ENCODE measurements at regions not wholly inside any gene's neighbourhood (a gene's known extent, or its start where the extent isn't known, plus 50 kb on each side); places are given as distances from the start of the nearest gene placed in this dataset.

DNA sequence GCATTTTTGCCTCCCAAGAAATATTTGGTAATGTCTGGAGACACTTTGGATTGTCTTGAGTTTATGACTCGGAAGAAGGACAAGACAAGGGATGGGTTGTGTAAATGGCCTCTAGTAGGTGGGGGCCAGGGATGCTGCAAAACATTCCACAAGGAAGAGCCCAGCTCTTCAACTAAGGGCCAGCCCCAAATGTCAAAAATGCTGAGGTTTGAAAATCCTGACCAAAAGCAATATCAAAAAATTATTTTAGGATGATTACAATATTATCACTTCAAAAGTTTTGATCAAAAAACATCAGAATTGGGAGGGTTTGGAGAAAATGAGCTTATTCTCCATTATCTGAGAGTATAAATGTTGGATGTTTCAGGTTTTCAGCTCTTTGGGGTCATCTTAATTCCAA lies 248.9 kb upstream of the SLC24A2 start:
- DNase-seq: no peak

DNA sequence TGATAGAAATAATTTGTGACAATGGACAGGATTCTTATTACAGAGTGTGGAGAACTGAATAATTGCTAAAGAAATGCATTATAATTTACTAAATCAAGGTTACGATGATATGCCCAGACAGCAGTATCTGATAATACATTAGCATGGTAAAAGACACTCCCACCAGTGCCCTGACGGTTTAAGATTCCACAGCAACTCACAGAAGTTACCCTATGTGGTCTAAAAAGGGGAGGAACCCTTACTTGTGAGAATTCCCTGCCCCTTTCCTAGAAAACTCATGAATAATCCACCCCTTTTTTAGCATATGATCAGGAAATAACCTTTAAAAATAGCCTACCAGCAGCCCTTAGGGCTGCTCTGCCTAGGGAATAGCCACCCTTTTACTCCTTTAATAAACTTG lies 244.7 kb upstream of the SLC24A2 start:
- DNase-seq: no peak

DNA sequence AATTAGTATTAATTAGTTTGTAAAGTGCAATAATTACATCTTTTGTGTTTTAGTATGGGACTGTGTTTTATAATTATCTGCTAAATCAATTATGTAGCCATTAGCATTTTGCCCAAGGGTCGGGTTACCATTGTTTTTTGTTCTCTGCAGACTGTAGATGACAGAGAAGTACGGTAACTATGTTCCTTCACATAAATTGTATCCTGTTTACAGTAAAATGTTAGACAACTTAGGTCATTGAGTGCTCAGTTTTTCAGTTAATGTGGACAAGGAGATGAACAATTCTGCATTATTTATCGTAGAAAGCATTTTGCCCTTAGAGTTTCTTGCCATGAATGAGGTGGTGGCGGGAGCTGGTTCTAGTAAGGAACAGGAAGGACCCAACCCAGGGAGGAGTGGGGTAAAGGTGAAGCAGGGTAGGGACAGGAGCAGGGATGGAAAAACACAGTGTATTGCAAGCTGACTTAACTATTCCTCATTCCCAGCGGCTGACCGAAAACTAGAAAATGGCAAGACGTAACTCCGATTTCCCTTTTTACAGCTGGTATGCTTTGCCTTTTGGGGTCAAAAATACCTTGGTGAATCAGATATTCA lies 243.7 kb upstream of the SLC24A2 start:
- no peak for DNase-seq

DNA sequence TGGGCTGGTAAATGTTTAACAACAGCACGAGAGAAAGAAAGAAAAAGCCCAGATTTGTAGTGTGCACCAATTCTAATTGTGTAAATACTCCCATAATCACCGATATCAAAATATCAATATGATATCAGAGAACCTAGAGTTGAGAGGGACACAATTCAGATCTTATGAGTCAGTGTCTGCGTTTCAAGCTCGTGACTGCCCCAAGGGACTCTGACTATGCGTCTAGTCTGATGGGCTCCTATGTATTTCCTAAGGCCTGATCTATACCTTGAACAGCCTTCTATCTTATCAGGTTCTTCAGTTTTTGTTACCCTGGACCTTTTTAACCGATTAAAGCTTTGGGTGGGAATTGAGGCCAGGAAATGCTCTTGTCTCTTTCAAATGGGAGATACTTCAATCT lies 243.0 kb upstream of the SLC24A2 start:
- DNase-seq: no peak

DNA sequence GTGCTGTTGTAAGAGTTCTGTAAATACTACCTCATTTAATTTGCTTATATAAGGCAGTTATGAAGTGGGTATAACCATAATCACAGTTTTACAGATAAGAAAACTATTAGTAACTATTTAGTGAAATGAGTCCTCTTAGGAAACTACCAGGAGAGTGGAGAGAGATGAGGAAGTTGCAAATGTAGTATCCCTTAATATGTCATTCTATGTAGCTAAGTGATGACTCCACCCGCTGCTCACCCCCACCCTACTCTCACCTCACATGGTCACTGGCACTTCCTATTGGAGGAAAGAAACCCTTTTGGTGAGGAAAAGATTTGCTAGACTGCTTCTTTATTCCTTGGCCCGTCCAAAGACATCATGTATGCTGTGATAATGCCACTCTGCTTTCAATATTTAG lies 241.8 kb upstream of the SLC24A2 start:
- DNase-seq: no peak

DNA sequence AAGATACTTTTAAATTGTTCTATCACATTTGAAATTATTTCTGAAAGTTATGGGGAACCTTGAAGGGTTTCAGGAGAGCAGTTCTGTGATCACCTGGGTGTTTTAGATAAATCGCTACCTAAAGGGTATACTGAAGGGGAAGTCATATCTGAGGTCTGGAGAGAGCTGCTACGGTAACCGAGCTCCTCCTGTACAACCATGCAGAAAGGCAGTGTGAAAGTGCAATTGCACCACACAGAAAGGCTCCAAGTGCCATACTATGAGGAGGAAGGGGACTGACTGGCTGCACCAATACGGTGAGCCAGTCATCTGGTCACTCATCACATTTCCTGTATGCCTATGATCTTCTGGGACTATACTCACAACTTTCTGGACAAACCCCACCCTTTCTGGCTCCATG lies 241.4 kb upstream of the SLC24A2 start:
- DNase-seq: no peak

DNA sequence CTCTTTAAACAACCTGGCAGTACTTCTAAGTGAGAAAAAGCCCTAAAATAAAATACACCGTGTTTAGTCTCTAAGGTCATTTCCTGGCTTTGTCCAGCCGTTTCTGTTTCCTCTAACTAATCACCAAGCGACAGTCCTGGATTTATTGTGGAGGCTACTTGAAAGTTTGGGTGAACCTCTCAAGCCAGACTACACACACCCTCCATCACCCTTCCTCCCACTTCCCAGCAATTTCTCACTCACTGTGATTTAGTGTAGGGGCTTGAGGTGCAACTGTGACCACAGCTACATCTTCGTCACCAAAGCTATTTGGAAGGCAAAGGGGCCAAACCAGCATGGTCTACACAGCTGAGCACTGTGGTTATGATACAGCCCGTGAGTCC lies 240.0 kb upstream of the SLC24A2 start:
- DNase-seq: no peak

DNA sequence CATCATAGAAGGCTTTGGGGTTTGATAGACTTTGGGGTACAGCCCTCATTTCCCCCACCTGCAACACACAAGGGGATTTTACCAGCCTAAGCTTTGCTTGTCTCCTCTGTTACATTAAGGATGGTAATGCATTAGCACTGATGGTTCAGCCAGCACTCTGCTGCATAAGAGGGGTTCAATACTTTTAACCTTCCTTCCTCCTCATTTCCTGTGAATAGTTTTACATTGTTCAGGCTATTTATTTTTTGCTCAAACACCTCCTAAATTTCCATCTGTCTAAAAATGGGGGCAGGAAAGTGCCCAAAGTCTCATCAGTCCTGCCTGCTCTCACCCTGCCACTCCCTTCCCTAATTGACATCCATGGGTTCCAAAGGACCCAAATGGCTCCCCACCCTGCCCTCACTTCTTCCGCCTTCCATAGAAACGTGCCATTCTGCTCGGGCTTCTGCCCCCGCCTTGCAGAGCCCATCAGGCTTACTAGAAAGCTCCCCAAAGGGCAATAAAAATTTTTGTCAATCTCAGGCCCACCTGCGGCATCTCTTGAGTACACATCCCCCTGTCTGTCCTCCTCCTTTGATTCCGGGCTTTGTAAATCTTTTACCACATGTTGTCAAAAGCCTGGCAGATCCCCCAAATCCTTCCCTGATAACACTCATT lies 239.5 kb upstream of the SLC24A2 start:
- no peak for DNase-seq

DNA sequence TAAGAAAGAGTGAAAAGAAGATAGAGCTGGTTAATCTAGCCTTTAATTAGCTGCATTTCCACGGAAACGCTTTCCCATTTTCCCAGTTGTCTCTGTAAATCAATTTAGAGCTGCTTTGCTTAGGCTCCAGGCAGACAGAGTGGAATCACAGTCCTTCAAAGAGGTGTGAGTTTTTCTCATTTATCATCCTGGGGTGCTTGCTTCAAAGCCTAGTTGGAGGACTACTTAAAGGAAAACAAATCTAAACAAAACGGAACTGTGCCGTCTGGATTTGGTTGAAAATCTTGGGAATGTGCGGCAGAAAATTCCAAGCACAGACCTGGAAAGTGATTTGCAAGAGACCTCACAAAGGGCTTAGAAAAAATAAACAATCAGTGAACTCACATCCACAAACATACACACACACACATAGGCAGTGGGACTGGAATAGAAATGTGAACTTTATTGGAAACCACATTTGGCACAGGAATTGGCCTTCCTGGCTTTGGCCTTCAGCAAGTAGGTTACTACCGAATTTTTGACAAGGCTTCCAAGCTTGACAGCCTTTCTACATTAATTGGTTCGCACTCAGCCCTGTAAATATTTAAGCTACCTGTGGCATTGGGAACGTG lies 235.2 kb upstream of the SLC24A2 start:
- DNase-seq: no peak

DNA sequence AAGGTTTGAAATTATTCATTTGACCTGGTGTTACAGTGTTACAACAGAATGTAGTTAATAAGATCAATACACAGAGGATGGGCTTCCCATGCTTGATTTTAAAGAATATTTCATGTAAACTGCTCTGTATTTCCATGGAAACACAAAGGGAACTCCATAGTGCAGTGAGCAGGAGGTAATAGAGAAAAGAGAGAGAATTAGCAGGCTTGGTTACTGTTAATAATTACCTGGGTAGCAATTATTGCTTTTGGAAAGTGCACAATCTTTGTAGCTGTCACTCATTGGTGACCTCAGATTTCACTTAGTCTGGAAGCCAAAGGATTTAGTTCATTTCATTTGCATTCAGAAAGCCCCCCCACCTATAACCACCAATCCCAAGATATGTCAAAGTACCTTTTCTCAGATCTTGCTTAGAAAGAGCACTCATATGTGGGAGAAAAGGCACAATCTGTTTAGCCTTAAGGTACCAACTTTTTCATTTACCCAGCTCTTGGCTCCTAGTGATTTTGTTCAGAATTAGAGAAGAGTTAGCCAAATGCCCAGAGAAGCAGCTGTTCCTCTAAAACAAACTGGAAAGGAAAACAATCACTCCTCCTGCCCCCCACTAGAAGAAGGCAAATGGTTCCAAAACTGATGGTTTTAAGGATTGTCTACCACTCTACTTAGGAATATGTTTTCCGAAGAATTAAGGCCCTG lies 234.5 kb upstream of the SLC24A2 start:
- no peak for DNase-seq

DNA sequence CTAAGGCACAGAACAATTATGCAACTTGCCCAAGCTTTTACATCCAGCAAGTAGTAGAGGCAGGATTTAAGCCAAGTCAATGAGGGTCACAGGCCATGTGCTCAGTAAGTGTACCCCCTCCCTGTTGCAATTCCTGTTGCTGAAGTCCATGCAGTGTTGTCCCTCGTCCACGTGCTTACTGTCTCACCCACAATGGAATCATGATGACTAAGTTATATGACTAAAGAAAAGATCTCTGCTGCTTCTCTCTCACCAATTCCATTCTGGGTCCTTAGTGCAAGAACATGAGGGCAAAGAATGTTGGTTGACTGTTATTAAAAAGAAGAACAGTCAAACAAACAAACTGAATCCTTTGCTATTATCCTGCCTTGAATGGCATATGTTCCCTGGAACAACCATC lies 233.6 kb upstream of the SLC24A2 start:
- no peak for DNase-seq

DNA sequence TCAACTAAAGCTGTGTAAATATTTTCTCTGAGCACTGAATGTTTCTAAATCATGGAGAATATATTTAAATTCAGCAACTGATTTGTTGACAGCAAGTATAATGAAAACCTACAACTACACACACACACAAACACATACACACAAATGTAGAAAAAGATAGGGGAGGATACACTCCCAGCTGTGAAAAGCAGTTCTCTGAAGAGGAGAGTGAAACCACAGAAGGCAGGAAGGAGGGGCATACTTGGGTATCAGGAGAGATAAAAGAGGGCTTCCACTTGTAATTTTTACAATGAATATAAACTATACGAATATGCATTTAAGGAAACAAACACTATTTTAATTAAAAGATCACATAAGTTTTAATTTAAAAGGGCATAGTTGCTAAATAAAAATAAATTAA lies 227.8 kb upstream of the SLC24A2 start:
- DNase-seq: no peak

DNA sequence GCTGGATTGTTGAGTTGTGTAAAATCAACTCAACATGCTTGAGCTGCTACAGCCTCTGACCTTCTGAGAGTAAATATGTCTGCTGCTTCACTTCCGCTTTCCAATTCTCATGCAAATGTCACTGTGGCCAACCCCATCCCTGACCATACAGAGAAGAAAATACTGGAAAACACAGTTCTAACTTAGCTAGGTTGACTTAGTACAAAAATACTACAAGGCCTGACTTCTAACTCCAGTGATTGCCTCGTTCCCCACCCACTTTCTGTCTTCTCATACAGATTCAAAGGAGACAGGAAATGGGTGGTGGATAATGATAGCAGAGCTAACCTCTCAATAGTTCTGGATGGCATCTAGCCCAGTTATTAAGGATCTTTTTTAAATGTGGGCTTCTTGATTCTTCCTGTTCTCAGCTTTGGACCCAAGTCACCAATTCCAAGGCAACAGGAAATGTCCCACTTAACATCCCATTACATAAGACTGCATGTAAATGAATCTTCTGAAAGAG lies 226.6 kb upstream of the SLC24A2 start:
- DNase-seq: peak; percentile 45

DNA sequence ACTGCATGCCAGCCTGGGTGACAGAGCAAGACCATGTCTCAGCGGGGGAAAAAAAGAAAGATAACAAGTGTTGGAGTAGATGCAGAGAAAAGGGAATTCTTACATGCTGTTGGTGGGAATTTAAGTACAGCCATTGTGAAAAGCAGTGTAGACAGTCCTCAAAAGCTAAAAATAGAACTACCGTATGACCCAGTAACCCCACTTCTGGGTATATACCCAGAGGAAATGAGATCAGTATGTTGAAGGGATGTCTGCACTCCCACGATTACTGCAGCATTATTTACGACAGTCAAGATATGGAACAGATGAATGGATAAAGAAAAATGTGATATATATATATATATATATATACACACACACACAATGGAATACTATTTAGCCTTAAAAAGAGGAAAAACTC lies 225.3 kb upstream of the SLC24A2 start:
- no peak for DNase-seq

DNA sequence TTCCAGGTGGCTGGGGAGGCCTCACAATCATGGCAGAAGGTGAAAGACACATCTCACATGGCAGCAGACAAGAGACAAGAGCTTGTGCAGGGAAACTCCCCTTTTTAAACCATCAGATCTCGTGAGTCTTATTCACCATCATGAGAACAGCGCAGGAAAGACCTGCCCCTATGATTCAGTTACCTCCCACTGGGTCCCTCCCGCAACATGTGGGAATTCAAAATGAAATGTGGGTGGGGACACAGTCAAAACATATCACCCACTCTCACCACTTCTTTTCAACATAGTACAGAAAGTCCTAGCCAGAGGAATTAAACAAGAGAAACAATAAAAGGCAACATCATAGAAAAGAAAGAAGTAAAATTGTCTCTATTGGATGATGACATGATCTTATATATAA lies 223.4 kb upstream of the SLC24A2 start:
- no peak for DNase-seq

DNA sequence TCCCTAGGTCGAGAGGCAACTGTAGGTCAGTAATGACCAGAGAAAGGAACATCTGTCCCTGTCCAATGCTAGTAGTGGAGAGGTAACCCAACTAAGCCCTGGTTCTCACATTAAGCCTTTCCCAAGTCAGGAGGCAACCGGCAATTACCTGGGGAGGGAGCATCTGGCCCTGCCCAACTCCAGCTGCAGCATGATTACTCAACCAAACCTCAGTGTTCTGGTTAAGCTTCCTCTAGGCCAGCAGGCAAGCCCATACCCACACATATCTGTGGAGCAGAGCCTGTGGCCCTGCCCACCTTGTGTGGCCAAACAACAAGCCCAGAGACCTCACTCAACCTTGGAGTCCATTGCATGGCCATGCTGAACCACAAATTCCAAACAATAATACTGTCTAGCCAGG lies 220.8 kb upstream of the SLC24A2 start:
- DNase-seq: no peak

DNA sequence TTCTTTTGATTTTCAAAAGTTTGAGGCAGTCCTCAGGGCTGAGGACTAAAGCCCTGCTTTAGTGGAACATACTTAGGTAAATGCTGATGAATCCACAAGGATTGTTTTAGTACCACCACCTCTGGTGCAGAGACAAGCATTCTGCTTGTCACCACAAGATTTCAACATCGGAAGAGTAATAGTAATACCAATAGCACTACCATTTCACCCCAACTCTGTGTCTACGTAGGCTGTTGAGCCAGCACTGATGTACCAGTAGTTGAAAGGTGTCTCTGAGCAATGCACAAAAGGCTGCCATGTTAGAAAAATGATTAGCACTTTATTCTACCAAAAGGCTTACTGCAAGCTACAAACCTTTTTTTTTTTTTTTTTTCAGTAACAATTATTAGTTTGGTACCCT lies 213.2 kb upstream of the SLC24A2 start:
- DNase-seq: no peak

DNA sequence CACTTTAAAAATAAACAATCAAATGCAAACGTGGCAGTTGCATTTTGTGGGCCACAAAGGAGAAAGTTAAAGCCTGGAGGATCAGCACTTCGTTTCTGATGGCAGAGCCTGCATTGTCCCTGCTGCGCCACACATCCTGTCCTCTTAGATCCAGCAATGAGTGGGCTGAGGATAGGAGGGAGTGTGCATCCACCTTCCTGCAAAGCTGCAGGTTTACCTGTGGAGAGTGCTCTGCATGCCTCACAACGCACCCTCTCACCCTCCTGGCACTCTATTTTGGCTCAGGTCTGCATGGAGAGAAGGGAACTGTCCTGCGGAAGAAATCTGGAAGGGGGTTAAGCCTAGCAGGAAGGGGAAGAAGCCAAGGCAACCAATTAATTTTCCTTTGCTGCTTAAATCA lies 212.2 kb upstream of the SLC24A2 start:
- DNase-seq: no peak

DNA sequence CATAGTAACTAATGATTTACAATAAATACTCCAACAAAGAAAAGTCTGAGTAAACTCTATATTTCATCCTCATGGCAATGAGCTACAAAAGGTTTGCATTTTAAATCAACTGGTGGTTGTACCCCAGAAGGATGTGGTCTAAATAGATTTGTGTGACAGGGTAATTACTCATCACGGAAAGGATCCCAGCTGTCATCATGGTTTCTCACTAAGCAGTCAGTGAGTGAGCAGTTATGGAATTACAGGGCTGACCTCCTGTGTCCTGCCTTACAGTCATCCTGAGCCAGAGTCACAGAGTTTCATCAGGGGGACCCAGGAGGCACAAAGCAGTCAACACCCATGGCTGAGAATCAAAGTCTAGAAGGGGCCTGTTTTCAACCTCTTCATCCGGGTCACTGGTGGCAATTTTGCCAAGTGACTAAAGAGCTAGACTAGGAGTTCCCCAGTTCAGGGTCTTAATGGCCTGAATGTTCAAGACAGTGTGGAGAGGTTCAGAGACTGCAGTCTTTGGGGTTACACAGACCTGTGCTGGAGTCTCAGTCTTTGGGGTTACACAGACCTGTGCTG lies 210.7 kb upstream of the SLC24A2 start:
- peak; percentile 74 for DNase-seq

DNA sequence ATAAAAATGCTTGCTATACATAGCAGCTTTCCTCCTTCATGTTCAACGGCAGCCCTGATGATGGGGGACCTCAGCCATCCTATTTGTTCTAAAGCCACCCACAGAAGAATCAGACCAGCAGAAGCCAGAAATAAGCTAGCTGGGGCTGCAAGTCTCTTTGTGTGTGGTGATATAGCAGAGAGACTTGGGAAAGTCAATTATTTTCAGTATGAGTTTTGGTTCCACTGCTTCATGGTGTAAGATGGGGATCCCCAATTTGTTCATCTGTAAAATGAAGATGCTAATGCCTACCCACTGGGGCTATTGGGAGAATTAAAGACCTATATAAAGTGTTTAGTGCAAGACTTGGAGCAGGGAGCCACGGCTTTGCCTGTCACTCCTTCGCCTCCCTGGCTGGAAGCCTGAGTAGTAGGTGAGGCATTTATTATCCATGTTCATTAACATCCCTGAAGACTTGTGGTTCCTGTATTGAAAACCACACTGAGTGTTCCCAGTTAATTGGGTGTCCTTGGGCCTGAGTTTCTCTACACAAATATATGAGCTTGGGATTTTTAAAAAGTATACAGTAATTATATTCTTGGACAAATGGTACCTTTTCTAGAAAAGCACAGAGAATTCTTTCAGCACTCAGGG lies 210.1 kb upstream of the SLC24A2 start:
- no peak for DNase-seq

DNA sequence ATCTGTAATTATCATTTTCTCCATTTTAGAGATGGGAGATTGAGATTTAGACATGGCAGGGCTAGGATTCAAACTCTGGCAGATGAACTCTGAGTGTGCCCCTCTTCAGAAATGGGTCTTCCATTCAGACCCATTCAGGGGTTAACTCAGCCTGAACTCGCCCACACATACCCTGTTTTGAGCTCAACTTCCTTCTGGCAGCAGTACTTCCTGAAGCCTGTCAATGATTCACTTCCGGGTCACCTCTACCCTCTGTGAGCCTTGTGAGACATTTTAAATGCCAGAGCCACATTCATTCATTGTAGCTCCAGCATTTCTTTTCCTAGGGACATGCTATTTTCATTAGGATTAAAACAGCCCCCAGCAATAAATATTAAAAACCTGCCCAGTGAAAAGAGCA lies 209.3 kb upstream of the SLC24A2 start:
- DNase-seq: peak; percentile 41

DNA sequence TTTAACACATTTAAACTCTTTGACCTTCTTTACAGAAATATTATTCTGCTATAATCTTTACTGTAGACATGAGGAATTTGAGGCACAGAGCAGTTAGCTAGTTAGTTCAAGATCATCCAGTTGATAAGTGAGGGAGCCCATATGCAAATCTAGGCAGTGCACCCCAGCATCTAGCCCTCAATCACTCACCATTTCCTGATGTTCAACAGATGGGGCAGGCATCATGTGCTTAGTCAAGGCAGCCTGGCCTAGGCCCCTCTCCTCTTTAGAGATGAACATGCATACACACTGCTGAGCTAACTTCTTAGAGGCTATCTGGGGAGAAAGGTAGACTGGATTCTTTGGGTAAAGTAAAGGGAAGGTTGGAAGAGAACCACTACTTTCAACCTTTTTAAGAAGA lies 206.8 kb upstream of the SLC24A2 start:
- no peak for DNase-seq

DNA sequence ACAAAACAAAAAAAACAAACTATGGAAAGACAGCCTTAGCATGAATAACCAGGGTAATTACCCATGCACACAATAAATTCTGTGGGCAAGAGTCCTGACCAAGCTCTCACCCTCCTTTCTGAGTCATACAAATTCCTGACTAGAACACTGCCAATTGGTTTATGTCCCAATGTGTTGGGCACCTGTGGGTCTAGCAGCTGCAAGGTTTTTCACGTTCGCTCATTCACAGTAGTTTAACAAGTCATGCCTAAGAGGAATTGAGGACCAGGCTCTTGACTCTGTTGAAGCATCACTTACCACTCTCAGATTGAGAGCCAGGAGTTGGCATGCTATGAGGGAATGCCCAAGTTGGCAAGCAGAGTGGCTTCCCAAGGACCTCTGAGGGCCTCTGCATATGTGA lies 205.5 kb upstream of the SLC24A2 start:
- no peak for DNase-seq
